ENCODE measurements at regions not wholly inside any gene's neighbourhood (a gene's known extent, or its start where the extent isn't known, plus 50 kb on each side); places are given as distances from the start of the nearest gene placed in this dataset.

DNA sequence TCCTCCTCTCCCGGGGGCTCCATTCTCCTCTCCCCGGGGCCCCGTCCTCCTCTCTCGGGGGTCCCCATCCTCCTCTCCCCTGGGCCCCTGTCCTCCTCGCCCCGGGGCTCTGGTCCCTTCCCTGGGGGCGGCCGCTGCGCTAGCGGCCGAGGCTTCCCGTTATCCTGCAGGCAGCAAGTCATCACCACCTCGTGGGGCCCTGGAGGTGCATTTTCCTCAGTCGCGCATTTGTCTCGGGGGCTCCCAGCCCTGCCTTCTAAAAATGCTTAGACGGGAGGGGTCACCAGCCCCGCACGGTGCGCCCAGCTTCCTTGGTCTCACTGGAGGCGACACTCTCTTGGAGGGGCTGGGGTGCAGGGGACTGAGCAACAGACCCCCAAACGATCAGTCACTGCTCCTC lies 216.5 kb downstream of the QKI start:
- no peak for DNase-seq

GRCh38 chr6:163630572-163630971 lies 216.1 kb downstream of the QKI start:
- no peak for DNase-seq

GRCh38 chr6:163630096-163630495 lies 215.6 kb downstream of the QKI start:
- DNase-seq = no peak

Measured in fibroblast of skin of right biceps (primary cell).